GM21576 (cell line): ENCODE measurements at regions not wholly inside any gene's neighbourhood (a gene's known extent, or its start where the extent isn't known, plus 50 kb on each side); places are given as distances from the start of the nearest gene placed in this dataset.
"Not testable (repeated sequence)": the region's sequence is repeated elsewhere in the genome, so short reads cannot be mapped to it uniquely, and the experiment has no call there.

Experiments
- ATAC-seq: cut with Tn5 transposase; IDR thresholded peaks from one replicate; pipeline ENCODE4 v1.9.1; 2021; ENCODE audit warnings: mild to moderate bottlenecking, moderate library complexity; ENCODE audit not compliant: unreplicated experiment

DNA sequence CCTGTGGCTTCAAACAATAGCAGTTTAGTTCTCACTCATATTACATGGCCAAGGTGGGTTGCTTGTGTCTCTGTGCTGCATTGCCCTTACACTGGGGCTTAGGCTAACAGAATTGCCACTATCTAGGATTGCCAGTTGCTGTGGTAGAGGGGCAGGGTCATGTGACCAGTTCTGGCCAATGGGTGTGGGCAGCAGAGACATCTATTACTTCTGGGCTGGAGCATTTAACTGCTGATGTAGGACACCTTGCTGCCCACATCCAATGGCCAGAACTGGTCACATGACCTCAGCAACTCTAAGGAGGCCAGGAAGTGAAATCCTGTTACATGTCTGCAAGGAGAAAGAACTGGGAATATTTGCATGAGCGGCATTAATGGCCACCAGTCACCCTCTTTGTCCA is 199.3 kb downstream of the C9orf152 start:
- peak; percentile 9 for ATAC-seq

DNA sequence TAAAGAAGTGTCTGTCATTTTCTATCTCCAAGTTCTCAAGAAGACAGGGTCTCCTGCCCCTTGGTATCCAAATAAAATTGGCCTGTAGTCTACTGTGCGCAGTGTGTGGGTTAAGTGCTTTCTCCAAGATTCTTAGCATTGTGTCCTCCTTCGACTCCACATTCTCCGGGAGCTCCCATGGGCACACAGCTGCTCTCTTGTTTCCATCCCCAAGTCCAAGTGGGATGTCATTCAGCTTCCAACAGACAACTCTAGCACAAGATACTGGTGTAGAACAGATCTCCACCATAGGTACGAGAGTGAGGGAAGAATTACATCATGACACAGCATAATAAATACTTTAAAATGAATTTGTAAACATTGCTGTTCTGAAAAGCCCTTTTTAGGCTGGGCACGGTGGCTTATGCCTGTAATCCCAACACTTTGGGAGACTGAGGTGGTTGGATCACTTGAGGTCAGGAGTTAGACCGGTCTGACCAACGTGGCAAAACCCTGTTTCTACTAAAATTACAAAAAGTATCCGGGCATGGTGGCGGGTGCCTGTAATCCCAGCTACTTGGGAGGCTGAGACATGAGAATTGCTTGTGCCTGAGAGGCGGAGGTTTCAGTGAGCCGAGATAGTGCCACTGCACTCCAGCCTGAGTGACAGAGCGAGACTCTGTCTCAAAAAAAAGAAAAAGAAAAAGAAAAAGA is 196.2 kb downstream of the C9orf152 start:
- no peak for ATAC-seq

DNA sequence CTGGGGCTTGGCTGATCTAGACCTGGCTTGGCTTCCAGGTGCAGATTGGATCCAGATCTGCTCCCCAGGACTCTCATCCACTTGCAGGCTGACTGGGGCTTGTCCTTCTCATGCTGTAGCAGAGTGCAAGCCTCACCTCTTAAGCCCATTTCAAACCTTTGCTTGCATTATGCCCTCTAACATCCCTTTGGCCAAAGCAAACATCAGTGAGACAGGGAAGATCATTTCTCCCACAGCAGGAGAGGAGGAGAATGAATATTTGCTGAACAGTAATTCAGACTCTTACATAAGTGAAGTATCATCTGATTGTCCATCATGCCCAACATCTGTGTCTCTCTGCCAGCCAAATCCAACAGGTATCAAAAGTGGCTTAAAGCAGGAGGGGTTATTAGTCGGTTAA is 194.9 kb downstream of the C9orf152 start:
- no peak for ATAC-seq

DNA sequence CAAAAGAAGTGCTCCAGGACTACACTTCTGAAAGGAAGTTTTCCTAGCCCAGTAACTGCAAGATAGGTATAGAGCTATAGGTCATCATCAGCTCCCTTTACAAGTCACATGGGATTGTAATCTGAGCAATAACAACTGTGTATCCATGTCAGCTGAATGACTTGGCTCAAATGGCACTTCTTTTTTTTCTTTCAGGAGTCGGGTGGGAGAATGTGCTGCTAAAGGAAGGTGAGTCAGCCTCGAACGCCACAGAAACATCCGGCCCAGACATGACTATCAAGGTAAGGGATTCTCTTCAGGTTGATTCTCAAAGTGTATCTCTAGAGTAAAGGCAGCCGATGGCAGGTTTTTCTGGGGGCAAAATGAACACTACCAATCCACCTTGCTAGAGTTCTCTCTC is 192.2 kb downstream of the C9orf152 start:
- ATAC-seq, result no peak

DNA sequence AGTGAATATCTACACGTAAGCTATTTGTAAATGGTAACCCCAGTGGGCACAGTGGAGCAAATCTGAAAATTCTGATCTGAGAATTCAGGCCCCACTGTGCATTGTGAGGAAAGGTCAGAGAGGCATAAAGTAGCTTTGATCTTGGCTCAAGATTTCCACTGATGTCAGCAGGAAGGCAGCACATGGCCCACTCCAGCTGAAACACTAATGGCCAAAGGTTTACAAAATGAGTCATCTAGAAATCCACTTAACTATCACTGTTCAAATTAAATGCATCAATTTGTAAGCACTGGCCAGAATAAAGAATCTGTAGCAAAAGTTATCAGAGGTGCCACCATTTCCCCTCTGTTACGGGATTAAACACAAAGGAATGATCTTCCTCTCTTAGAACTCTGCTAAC is 191.6 kb downstream of the C9orf152 start:
- no peak for ATAC-seq

DNA sequence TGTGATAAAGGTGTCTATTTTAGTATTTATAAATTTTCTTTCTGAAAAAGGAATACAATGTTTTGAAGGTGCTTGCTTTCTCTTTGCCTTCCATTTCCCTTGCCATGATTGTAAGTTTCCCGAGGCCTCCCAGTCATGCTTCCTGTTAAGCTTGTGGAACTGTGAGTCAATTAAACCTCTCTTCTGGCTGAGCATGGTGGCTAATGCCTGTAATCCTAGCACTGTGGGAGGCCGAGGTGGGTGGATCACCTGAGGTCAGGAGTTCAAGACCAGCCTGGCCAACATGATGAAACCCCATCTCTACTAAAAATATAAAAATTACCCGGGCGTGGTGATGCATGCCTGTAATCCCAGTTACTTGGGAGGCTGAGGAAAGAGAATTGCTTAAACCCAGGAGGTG is 187.7 kb downstream of the C9orf152 start:
- not testable (repeated sequence) for ATAC-seq

DNA sequence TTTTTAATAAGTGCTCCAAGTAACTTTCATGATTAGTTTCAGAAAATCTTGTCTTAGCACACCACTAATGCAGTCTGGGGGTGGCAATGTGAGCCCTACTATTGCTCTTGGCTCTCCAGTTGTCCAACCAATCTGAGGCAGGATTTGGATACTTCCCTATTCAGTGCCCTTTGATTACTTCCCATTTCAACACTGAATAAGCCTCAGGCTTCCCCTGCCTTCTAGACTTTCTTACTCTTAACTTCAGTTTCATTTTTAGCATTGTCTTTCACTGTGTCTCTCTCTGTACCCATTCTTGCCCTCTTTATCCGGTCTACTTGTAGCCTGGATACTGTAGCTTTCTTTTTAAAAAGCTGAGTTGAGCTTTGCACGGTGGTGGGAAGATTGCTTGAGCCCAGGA is 186.1 kb downstream of the C9orf152 start:
- peak; percentile 99 for ATAC-seq

DNA sequence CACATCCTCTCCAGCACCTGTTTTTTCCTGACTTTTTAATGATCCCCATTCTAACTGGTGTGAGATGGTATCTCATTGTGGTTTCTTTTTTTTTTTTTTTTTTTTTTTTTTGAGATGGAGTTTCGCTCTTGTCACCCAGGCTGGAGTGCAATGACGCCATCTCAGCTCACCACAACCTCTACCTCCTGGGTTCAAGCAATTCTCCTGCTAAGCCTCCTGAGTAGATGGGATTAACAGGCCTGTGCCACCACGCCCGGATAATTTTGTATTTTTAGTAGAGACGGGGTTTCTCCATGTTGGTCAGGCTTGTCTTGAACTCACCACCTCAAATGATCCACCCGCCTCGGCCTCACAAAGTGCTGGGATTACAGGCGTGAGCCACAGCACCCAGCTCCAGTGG is 184.7 kb downstream of the C9orf152 start:
- ATAC-seq, result not testable (repeated sequence)

DNA sequence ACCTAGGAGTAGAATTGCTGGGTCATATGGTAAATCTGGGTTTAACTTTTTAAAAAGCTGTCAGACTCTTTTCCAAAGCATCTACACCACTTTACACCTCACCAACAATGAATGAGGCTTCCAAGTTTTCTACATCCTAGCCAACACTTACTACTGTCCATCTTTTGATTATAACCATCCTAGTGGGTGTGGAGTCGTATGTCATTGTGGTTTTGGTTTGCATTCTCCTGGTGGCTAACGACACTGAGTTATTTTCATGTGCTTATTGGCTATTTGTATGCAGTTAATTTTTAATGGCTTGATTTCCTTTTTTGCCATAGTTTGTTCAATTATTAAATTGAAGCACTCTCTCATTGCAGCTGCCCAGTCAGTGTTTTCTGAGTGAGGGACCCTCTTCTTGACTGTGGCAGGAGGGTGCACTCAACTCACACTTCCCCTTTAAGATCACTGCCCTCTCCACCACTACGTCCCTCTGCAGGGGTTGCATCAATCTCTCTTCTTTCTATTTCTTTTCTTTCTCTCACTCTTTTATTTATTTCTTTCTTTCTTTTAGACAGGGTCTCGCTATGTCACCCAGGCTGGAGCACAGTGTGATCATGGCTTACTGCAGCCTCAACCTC is 182.3 kb downstream of the C9orf152 start:
- ATAC-seq, result no peak

DNA sequence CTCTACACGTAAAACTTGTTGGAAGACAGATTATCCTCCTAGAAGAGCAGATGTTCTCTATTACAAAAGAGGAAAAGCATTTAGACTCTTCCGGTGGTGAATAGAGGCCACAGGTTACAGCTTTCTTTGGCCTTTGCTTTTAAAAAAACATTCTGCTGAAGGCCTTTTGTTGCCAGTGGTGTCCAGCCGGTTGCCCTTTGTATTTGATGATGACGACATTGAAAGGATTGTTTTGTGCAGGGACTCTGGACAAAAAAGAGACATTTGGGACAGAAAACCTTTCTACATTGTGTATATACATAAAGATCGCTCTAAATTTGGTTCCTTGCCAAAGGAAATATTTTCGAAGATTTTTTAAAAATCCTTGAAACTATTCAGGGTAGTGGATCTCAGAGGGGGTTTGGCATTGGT is 180.3 kb downstream of the C9orf152 start:
- ATAC-seq, result no peak

DNA sequence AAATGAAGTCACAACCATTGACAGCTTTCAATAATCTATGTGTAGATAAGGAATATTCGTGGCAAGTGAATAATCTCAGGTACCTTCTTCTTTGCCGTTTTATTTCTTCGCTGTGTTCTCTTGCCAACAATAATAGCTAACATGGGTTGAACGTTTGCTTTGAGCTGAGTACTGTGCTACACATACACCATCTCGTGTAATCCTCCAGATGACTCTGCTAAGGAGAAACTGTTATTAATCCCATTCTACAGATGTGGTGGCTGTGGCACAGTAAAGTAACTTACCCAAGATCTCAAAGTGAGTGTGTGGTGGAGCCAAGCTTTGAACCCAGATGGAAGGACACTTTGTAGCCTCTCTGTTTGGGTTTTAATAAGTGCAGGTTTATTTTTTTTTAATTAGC is 179.7 kb downstream of the C9orf152 start:
- ATAC-seq, result no peak

DNA sequence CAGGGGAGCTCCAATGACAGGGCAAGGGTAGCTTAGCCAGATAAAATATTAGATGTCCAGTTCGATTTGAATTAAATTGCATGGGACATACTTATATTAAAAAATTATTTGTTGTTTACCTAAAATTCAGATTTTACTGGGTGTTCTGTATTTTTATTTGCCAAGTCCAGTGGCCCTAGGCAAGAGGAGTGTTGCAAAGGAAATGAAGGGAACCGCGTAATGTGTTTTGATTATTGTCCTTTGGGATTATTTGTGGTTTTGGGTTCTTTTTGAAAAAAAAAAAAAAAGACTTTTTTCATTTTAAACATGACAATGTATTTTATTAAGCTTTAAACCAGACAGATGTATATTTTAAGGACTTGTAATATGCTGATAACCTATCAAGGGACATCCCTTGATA is 179.3 kb downstream of the C9orf152 start:
- ATAC-seq, result no peak

DNA sequence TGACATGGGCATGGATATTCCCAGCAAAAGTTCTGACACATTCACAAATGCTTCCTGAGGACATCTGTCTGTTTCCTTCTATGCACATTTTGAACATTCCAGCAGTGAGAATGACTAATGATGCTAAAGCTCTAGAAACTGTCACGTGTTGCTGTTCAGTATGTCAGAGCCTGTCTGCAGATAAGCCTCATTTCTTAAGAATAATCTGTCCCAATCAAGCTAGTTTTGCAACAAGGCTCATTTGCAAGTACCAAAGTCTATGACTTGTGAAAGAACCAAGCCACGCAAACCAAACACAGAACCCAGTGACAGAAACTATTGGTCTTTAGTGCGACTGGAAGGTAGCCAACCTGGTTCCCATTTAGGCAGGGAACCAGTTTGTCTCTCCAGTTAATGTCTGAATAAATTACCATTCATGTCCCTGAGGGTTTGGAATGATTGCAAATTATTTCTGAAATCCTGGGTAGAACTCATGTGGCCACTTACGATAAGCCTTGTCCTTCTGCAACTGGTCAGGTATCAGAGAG is 178.5 kb downstream of the C9orf152 start:
- ATAC-seq, result no peak

DNA sequence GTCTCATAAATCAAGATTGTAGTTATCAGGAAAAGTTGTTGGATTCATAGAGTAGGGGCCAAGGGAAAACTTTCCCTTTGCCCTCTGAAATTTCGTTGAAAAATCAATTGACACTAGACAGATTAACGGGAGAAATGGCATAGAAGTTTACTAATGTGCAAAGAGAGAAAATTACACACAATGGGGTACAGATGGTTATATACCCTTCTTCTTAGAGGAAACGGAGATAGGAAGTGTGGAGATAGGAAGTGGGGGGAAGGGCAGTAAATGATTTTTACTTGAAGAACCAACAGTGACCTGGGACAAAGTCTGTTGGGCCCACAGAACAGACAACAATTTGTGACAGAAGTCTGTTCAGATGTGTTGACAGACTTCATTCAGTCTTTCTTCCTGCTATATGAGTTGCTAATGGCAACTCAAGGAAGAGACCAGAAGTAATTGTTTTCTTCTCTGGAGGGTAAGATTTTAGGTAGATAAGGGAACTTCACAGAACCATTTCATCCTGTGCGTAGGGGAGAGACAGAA is 177.9 kb downstream of the C9orf152 start:
- no peak for ATAC-seq

DNA sequence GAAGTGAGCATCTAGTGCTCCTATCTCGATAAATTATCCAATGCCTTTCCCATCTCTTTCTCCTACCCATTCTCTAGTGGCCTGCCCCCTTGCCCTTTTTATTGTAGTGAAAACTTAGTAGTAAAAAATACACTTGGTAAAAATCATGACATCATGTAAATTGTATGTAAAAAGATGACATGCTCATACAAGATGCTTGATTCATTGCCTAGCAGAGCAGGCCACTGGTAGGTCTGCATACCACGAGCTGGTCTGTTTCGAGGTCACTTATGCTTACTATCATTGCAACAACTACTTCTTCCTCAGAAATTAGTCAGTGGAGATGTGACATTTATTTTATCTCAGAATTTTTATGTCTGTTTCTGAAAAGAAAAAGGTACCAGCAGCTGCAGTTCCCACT is 177.3 kb downstream of the C9orf152 start:
- ATAC-seq, result no peak

DNA sequence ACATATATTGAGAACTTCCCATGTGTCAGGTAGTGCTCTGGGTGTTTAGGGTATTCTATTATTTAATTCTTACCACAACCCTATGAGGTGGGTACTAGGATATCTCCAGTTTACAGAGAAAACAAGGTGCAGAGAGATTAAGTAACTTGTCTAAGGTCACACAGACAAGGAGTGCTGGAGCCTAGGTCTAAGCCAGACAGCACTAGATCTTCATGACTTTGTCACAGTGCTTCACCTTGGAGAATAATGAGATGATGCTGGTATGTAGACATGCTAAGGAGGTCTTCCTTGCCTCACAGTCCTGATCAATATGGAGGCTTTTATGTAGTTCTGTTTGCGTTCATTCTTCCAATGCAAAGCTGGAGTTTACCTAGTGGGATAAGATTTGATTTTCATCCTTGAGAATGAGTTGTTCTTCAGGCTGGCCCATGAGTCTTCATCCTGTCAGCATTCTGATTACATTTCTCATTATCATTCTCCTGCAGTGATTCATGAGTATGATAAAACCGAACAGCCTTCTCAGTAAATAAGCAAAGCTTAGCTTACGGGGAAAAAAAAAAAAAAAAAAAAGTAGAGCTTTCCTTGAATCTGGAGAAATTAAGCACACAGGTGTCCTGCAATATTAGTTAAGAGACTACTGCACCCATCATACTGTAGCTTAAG is 176.3 kb downstream of the C9orf152 start:
- ATAC-seq, result no peak

DNA sequence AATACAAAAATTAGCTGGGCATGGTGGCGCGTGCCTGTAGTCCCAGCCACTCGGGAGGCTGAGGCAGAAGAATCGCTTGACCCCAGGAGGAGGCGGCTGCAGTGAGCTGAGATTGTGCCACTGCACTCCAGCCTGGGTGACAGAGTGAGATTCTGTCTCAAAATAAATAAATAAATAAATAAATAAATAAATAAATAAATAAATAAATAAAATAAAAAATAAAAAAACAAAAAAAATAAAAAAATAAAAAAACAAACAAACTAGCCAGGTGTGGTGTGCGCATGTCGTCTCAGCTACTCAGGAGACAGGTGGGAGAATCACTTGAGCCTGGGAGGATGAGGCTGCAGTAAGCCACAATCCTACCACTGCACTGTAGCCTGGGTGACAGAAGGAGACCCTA is 175.4 kb downstream of the C9orf152 start:
- not testable (repeated sequence) for ATAC-seq

DNA sequence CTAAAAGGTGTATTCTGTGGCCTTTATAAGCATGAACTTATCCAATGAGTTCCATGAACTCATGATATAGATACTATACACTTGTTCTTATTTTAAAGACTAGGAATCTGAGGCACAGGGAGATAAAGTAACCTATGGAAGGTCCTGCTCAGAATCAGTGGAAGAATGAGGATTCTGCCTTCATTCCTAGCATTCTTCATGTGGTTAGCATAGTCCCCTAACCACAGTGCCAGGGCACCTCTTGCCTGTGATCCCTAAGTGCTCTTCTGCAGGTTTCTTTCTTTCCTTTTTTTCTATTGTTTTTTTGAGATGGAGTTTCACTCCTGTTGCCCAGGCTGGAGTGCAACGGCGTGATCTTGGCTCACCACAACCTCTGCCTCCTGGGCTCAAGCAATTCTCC is 174.1 kb downstream of the C9orf152 start:
- no peak for ATAC-seq

DNA sequence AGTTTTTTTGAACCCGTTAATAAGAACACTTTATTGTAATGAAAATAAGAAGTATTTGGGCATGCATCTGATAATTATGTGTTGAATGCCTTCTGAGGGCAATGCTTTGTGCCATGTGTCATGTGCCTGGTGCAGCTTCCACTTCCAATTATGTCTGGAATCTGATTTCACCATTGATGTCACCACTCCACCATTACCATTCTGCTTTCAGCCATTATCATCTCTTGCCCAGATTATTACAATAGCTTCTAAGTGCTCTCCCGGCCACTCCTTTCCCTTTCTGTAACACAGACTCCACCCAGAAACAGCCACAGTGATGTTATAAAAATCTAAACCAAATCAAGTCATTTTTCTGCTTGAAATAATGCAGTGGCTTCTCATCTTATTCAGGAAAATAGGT is 171.7 kb downstream of the C9orf152 start:
- no peak for ATAC-seq

DNA sequence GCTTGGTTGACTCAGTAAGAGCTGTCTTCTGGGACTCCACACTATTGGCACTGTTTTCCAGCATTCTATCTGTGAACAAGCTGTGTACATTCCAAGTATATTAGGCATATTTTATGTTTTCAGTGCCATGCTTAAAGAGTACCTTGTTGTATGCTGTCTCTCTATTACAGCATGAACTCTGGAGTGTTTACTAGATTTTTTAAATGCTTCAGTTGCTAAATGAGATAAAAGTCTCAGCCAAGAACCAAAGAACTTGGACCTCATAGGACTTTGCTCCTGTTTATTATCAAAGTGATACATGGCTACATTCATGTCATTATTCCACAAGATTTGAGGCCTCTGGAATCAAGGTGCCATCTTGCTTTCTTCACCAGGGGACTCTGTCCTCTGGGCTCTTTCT is 167.2 kb downstream of the C9orf152 start:
- no peak for ATAC-seq

DNA sequence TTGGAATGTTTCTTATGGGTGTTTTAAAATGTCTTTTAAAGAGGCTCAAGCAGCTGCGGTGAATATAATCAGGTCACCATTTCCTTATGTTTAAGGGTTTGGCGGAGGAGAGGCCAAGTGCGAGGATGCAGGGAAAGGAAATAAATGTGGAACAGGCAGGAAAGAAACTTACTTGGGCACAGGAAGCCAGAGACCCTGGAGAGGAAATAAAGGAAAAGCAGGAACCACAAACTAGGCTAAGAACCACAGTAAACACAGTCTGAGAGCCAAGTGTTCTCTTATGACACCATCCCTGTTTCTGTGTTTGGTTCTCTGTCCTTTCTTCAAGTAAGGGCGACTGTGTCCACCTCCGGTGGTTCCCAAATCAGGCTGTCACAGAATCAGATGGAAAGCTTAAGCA is 166.5 kb downstream of the C9orf152 start:
- no peak for ATAC-seq
